ENCODE measurements at regions not wholly inside any gene's neighbourhood (a gene's known extent, or its start where the extent isn't known, plus 50 kb on each side); places are given as distances from the start of the nearest gene placed in this dataset.
"Not testable (repeated sequence)": the region's sequence is repeated elsewhere in the genome, so short reads cannot be mapped to it uniquely, and the experiment has no call there.

GRCh38 chr18:49690312-49690711, 123.0 kb downstream of the ACAA2 start:
- no peak overlapping the region for H3K27ac ChIP-seq
- WGBS, 2 donors: 49 to 63% methylated on average over 3 of the region's 3 CpGs
- H3K27me3 ChIP-seq: no peaks in the 10 kb centered on the region
- H3K9me3 ChIP-seq: no peaks in the 10 kb centered on the region
- intact Hi-C loops (cut with DNase I; ENCODE audit: low total_unique reads): no loop called here
- no peak for DNase-seq
- no peak overlapping the region for H3K4me3 ChIP-seq
- H3K36me3 ChIP-seq (ENCODE audit: low read depth, missing control alignments): no peaks in the 10 kb centered on the region
- no peaks in the 10 kb centered on the region for H3K4me1 ChIP-seq
- no peak for TF ChIP-seq CTCF (IDR thresholded peaks at IDR 0.05)
- no peak for TF ChIP-seq POLR2A (IDR thresholded peaks at IDR 0.05)

- 84 to 88% methylated on average over 6 of the region's 6 CpGs for WGBS, 2 donors
Measured at GRCh38 chr18:49685231-49685942, 123.5 kb downstream of the LIPG start.

GRCh38 chr18:49682803-49683190, 120.9 kb downstream of the LIPG start:
- H3K36me3 ChIP-seq (ENCODE audit: low read depth, missing control alignments); H3K27me3 ChIP-seq; H3K27ac ChIP-seq; H3K4me3 ChIP-seq; H3K4me1 ChIP-seq; DNase-seq; H3K9me3 ChIP-seq; intact Hi-C loops (cut with DNase I; ENCODE audit: low total_unique reads): not testable (repeated sequence)
- WGBS, 2 donors: 94 to 96% methylated on average over 3 of the region's 3 CpGs

More at GRCh38 chr18:49685231-49685942, 123.5 kb downstream of the LIPG start:
- Histone ChIP-seq H3K9me3 (no peaks in the 10 kb centered on the region), H3K4me1 (no peaks in the 10 kb centered on the region), H3K4me3 (no peak overlapping the region), H3K27me3 (no peaks in the 10 kb centered on the region), H3K36me3 (ENCODE audit: low read depth, missing control alignments) (no peaks in the 10 kb centered on the region), H3K27ac (no peak overlapping the region)
- intact Hi-C loops (cut with DNase I; ENCODE audit: low total_unique reads): no loop called here
- no peak for DNase-seq
- TF ChIP-seq CTCF (IDR thresholded peaks at IDR 0.05) (no peak), POLR2A (IDR thresholded peaks at IDR 0.05) (no peak)

- 83 to 86% methylated on average over 7 to 8 of the region's 8 CpGs for WGBS, 2 donors
- intact Hi-C loops (cut with DNase I; ENCODE audit: low total_unique reads): no loop called here
- no peaks in the 10 kb centered on the region for H3K9me3 ChIP-seq
Measured at GRCh38 chr18:49682173-49682802, 120.4 kb downstream of the LIPG start.

GRCh38 chr18:49681387-49681786, 119.5 kb downstream of the LIPG start:
- Histone ChIP-seq H3K9me3 (no peaks in the 10 kb centered on the region), H3K36me3 (ENCODE audit: low read depth, missing control alignments) (no peaks in the 10 kb centered on the region), H3K27ac (no peak overlapping the region), H3K27me3 (no peaks in the 10 kb centered on the region), H3K4me3 (no peak overlapping the region), H3K4me1 (no peaks in the 10 kb centered on the region)
- no peak for TF ChIP-seq CTCF (IDR thresholded peaks at IDR 0.05)
- TF ChIP-seq POLR2A (IDR thresholded peaks at IDR 0.05): no peak
- no peak for DNase-seq
- 69 to 71% methylated on average over 4 of the region's 4 CpGs for WGBS, 2 donors
- intact Hi-C loops (cut with DNase I; ENCODE audit: low total_unique reads): no loop called here

More at GRCh38 chr18:49682173-49682802, 120.4 kb downstream of the LIPG start:
- H3K27ac ChIP-seq: no peak overlapping the region
- no peak overlapping the region for H3K4me3 ChIP-seq
- no peaks in the 10 kb centered on the region for H3K27me3 ChIP-seq
- H3K36me3 ChIP-seq (ENCODE audit: low read depth, missing control alignments): no peaks in the 10 kb centered on the region
- TF ChIP-seq CTCF (IDR thresholded peaks at IDR 0.05) (no peak), POLR2A (IDR thresholded peaks at IDR 0.05) (no peak)
- no peak for DNase-seq
- H3K4me1 ChIP-seq: no peaks in the 10 kb centered on the region
